Stimulated activated CD4-positive, alpha-beta T cell treated with anti-CD3 and anti-CD28 coated beads, Interleukin-1b, Interleukin-23, amount 100 ng/mL, for 1 hour (primary cell): ENCODE measurements at regions not wholly inside any gene's neighbourhood (a gene's known extent, or its start where the extent isn't known, plus 50 kb on each side); places are given as distances from the start of the nearest gene placed in this dataset.
"Not testable (repeated sequence)": the region's sequence is repeated elsewhere in the genome, so short reads cannot be mapped to it uniquely, and the experiment has no call there.

Source experiments
- DNase-seq, 2 donors: peaks; one replicate each; pipeline ENCODE4 v3.0.0-alpha.2; 2020; ENCODE audit warnings: low read depth in 2 of 2

DNA sequence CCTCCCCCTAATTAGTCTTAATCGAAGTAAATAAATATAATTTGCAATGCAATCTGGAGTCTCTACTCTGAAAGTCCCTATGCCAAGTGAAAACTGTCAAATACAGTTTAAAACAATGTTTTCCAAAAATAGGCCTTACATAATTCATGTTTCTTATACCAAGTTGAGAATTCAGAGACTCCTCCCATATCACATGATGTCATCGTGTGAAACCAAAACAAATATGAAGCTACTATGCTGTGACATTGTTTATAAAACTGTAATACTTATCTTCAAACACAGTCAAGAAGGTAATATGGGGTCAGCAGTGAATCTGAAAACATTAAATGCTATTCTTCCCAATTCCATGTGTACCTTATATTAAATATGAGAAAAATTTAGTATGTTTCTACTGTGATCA, 940.2 kb upstream of the FANCL start:
- no peak for DNase-seq

DNA sequence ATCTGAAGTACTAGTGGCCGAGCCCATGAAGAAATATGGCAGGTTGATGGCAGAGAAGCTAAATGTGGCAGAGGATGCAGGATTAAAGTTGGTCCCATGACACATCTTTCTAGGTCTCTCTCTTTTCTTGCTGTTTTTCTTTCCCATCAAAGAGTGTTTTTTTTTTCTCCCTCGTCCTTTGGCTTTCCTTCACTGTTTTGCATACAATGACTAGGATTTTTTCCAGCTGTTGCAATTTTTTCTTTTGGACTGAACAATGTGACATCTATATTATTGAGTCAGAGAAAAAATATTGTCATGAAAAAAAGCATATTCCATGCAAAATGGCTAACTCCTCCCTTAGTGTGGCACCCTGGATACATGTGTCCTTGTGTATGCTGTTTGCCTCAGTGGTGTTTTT, 939.5 kb upstream of the FANCL start:
- DNase-seq = no peak

DNA sequence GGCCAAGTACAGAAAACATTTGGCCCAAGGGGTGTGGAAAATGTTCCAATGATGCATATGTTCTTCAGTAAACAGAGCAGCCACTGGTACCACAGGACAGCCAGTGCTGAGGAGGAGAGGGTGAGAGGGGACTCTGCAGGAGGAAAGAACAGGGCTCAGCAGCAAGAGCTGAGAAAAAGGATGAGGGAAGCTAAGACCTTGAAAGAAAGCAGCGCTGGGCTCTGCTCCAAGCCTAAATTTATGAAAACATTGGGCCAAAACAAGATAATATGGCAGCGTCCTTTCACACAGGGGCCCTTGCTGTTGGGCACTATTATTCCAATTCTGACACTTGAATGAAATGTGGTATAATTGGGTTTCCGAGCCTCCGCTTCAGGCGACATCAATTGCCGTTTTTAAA, 939.0 kb upstream of the FANCL start:
- no peak for DNase-seq

DNA sequence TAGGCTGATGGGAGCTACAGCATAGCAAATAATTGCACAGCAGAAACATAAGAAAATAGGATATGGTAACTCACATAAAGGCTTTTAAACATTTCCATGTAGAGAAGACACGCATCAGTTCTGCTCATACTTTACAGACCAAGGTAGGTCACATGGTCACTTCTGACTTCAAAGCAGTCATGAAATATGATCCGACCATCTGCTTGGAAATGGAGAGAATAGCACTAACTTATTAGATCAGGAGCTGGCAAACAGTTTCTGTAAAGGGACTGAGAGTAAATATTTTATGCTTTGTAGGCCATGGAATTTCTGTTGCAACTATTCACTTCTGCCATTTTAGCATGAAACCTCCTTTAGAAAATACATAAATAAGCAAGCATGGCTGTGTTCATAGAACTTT, 936.6 kb upstream of the FANCL start:
- no peak for DNase-seq

DNA sequence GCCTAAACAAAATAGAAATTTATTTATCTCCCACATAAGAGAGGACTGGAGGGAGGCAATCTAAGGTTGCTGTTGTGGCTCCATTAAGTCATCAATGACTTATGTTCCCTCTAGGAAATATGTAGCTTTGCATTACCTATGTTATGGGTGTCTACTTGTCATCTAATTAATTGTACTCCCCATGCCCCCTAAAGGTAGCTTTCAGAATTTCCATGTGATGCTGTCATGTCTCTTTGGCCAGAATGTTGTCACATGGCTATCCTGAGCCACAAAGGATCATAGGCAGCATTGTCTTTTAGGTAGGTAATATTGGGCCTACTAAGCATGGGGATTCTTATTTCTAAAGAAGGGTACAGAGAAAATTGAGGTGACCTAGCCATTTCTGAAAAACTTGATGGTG, 935.6 kb upstream of the FANCL start:
- no peak for DNase-seq

DNA sequence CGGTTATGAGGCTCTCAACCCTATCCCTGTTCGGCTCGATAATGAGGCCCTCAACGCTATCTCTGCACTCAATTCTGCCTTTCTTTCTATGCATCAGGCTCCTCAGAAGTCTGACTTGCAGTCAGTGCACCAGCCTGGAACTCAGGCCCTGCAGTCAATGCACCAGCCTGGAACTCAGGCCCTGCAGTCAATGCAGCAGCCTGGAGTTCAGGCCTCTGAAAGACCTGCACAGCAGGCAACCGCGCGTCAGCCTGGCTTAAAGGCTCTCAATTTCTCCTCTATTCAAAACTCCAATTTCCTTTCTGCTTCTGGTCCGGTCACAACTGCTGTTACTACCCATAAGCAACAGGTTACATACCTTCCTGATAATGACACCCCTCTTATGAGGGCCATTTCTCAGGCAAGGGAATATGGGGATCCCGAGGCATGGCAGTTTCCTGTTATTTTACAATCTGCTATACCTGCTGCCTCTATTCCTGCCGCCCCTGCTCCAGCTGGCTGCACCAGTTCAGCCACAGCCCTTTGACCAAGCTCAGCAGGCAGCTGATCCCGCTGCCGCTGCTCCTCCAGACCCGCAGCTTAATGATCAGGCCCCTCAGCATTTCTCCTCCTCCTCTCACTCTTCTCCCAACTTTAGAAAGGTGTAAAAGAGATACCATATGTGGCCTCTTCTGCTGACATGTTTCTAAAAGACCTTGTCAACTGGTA, 933.6 kb upstream of the FANCL start:
- DNase-seq = no peak

DNA sequence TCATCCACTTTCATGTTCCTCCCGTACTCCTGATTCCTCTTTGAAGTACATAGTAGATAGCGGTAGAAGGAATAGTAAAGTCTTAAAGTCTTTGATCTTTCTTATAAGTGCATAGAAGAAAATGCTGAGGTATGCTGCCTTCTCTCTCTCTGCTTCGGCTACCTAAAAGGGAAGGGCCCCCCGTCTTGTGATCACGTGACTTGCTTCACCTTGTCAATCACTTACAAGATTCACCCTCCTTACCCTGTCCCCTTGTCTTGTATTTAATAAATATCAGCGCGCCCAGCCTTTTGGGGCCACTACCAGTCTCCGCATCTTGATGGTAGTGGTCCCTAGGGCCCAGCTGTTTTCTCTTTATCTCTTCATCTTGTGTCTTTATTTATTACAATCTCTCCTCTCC, 932.2 kb upstream of the FANCL start:
- DNase-seq = no peak

DNA sequence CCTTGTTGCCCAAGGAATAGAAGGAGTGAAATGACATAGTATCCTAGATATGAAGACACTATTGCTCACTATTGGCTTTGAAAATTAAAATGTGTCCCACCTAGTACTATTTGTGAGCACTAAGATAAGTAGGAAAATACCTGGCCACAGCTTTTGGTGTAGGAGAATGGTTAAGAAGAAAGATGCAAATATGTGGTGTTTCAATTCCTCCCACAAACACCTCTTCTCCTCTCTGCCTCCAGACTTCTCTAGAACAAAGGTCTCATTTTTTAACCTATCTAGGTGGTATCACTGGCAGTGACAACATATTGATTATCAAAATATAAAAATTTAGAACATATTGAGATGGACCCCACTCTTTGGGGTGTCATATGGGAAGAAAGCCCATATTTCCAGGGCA, 929.9 kb upstream of the FANCL start:
- no peak for DNase-seq

DNA sequence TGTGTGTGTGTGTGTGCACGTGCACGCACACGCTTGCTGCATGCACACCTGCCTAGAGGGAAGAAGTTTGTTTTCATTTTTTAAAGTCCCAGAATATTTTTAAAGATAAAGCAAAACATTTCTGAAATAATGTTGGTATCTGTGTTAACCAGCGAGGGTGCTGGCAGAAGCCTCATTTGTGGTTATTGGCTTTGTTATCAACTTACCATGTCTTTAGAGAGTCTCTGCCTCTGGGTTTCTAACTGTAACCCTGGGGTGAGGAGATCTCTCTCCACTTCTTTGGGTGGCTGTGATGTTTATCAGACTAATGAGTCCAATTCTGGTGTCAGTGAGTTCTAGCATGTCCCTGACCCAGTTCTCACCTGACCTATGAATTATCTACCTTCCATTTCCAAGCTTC, 927.6 kb upstream of the FANCL start:
- DNase-seq = no peak

DNA sequence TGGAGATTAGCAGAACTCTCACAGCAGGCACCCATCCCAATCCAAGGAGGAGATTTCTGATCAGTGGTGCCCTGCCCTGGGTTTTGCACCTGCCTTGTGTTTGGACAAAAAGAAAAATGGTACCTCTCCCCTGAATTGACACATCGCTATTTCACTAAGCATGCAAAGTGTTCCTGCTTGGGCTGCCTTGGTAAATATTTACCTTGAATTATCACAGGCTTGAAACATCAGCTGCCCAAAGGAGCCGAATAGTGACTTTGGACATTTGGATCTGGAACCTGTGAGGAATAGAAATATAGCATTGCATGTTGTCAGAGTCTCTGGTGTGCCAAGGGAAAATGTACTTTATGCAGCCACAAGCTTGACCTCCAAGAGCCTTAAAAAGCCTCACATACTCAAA, 926.4 kb upstream of the FANCL start:
- no peak for DNase-seq

DNA sequence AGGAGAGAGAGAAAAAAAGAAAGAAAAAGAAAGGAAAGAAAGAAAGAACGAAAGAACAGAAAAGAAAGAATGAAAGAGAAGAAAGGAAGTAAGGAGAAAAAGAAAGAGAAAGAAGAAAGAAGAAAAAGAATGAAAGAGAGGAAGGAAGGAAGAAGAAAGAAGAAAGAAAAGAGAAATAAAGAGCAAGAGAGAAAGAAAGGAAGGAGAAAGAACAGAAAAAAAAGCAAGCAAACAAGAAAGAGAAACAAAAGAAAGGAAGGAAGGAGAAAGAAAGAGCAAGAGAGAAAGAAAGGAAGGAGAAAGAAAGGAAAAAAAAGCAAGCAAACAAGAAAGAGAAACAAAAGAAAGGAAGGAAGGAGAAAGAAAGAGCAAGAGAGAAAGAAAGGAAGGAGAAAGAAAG, 916.8 kb upstream of the FANCL start:
- not testable (repeated sequence) for DNase-seq

DNA sequence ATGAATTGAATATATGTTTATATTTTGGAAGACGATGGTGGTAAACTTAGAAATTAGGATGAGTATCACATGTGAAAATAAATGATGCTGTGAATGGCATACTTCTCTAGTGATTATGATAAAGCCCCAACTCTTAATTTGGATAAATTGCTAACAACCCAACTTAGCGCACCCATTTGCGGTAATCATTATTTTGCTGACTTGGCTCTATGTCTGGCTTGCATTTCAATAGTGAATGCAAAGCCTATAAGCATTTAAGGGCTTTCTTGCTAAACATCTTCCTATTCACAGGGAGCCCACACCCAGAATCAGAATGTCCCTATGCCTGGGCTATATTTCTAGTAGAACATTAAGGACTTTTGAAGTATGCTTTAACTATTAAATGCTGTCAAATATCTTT, 910.7 kb upstream of the FANCL start:
- no peak for DNase-seq

DNA sequence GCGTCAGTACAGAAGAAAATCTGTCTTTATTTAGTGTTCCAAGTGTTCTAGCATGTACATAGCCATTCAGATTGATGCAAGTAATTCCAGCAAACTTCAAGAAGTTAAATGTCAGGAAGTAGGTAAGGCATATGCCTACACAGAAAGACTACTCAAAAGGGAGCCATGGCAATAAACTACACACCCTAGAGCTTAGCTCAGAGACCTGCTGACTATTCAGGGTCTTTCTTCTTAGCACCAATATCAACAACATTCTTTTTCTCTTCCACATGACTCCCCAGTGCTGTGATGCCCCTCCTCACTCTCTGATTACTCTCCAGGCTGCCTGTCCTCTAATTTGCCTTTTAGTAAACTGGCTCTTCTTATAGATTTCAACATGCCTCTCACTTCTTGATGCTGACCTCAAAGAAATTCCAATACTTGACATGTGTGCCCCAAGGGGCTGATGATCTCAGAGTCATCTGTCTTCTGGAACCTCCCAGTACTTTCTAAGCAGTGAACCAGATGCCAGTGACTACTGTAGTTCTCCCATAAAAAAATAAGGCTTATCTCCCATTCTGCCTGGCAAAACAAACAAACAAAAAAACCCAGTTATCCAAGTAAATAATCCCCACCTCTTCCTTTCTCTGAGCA, 909.2 kb upstream of the FANCL start:
- DNase-seq = no peak

DNA sequence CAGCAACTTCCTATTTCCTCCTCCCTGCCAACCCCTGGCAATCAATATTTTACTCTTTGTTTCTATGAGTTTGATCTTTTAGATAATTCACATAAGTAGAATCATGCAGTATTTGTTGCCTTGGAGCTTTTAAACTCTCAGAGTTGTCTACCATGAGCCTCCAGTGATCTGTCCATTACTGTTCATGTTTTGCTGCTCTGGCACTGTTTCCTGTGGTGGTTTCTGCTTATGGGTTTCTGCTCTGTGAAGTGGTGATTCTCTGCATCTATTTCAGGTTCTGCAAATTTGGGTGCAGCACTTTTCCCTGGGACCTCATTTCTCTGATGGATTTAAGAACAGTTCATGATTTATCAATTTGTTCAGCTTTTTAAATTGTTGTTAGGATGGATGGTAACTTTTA, 908.1 kb upstream of the FANCL start:
- DNase-seq = no peak

DNA sequence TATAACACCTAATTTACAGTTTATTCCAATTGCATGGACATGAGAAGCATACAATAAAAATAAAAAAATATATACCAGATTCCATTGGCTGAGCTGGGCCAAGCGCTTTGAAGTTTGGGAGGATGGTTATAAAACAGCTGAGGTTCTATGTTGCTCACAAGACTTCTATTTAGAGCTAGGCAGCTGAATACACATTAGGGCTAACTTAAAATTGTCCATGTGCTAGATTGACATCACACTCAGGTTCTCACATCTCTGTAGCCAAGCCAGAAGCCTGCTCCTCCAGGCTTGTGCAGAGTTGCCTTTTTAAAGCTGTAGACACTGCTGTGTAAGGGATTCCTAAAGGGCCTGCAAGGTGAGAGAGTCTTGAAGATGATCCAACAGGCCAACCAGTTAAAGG, 871.1 kb upstream of the FANCL start:
- DNase-seq = no peak

DNA sequence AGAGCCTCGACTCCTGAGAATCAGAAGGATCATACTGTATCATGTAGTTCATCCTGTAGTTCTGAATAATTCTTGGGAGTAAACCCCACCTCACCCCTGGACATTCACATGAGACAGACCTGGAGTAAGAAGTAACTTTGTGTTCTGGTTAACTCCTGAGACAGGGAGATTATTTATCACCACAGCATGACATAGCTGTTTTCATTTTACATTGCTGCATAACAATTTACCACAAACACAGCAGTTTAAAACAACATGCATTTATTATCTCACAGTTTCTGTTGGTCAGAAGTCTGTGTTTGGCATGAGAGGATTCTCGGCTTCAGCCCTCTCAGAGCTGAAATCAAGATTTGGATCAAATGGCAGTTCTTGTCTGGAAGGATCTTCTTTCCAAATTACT, 855.8 kb upstream of the FANCL start:
- DNase-seq = no peak

DNA sequence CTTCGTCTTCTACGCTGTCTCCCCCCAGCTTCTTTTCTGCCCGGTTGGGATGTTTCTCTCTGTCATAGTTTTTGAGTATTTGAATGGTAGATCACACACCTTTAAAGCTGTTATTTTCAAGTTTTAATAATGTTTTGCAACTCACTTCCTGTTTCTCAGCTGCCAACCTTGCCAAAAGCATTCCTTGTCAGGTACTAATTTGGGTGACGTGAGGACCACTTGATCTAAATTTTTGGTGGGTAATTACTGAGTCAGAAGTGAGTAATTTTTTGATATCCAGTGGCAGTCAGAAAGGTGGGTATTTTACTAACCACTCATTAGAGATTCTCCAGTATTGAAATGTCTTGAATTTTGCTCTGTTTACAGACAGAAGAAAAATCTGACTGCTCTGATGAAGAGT, 852.4 kb upstream of the FANCL start:
- no peak for DNase-seq

DNA sequence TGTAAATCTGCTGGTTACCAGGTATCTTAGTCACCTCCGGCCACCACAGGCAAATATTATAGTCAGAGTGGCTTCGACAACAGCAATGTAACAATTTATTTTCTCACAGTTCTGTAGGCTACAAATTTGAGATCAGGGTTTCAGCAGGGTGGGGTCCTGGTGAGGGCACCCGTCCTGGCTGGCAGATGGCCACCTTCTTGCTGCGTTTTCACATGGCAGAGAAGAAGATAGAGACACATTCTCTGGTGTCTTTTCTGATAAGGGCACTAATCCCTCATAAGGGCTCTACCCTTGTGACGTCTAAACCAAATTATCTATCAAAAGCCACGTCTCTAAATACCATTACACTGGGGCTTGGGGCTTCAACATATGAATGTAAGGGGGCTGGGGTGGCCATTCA, 843.2 kb upstream of the FANCL start:
- DNase-seq = no peak

DNA sequence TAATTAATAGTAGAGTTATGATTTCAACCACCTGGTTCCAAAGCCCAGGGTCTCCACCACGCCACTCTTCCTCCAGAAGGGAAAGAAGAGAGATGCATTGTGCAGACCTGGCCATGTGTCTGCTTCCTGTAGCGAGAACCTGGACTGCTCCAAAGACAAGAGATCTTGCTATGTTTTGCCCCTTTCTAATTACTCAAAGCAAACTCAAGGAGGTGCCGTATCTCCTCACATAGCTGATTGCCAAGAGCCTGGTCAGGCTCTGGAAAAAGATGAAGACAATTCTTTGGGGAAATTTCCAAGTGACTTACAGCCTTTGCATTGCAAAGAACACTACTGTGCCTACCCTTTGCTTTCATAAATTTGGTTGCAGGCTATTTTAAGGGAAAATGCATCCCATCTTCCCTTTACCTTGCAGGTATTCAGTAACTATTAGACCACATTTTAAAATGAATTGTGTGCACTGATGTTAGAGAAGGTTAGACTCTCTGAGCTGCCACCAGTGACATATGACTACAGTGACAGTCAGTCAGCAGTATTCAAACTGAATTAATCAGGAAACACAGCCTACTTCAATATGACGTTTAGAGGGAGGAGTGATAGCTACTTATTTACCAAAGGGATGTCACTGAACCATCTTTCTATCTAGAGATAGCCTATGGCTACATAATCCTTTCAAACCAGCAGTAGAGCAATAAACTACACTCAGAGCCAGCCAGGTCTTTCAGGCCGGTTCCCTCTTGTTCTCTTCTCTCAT, 842.1 kb upstream of the FANCL start:
- no peak for DNase-seq

DNA sequence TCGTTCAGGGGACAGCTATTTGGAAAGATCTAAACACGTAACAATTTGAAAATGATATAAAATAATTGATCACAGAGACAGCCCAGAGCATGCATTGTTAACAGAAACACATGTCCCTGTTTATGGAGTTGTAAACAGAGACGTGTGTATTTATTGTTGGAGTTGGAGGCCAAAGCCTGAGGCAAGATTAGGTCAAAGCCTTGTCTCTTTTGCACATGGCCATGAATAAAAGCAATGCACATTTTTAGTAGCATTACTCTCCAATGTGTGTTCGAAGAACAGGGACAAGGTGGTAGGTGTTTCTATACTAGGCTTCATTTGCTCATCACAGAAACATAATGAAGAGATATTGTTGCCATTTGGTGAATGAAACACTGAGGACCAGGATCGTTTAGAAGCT, 841.5 kb upstream of the FANCL start:
- DNase-seq = no peak

DNA sequence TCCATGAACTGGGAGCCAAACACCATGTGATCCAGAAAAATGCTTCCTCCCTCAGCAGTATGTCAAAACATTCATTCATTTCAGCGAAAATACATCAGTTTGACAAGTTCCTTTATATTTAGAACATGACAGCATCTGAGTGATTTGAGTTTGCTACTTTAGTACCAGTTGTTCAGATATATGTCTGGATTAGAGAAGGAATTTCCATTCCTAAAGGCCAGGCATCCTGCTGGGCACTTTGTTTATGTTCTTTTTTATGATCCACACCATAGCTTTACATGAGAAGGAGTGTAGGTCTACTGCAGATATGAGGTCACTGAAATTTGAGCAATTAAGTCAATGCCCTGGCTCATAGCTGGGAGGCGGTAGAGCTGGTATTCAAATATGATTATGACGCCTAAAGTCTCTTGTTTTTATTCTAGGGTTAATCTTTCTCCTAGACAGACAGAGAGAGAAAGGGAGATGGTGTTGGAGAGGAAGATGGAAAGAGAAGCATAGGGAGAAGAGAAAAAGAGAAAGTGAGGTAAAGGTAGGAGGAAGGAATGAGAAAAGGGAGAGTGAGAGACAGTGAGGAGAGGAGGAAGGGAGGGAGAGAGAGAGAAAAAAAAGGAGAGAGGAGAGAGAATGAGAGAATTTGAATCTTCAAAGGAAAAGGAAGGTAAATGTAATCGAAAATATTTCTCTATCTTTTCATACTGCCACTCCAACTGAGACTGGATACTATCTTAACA, 839.5 kb upstream of the FANCL start:
- no peak for DNase-seq

DNA sequence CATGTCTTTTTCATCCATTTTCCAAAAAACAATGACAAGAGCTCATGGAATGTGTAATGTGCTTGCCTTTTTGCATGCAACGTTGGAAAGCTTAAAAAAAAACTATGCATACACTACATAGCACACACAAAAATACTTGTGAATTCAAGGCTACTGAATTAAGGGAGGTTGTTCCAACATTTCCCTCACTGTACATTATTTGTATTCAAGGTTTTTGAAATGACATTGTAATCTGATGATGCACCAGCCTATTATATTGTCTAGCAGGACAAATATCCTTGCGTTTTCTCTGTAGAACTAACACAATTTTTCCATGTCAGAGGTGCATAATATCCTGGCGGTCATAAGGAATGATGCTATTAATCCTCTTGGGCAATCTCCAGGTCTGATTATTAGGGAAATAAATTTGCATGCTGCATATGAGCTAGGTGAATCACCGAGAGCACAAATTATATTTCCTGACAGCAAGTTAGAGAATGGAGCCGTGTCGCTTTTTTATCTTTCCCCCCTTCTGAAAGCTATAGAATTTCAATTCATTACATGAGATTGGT, 836.9 kb upstream of the FANCL start:
- DNase-seq = no peak
